ENCODE measurements at regions not wholly inside any gene's neighbourhood (a gene's known extent, or its start where the extent isn't known, plus 50 kb on each side); places are given as distances from the start of the nearest gene placed in this dataset.

GRCh38 chr1:115183721-115184259 lies 94.5 kb upstream of the TSPAN2 start:
- no peak overlapping the region for H3K4me3 ChIP-seq (ENCODE audit: low read depth, low read length, poor library complexity, severe bottlenecking)
- H3K9me3 ChIP-seq (ENCODE audit: low read length), result no peaks in the 10 kb centered on the region
- H3K4me1 ChIP-seq (ENCODE audit: insufficient read depth, low read length, severe bottlenecking), result no peaks in the 10 kb centered on the region
- H3F3A ChIP-seq (ENCODE audit: insufficient read depth, low read length), result no peaks in the 10 kb centered on the region
- no peak overlapping the region for H3K4me2 ChIP-seq (ENCODE audit: low read length)
- no peak overlapping the region for H2AFZ ChIP-seq (ENCODE audit: low read length)
- TF ChIP-seq EZH2 (IDR thresholded peaks at IDR 0.05; ENCODE audit: borderline replicate concordance, low read length), result no peak
- TF ChIP-seq, protein P1, sequence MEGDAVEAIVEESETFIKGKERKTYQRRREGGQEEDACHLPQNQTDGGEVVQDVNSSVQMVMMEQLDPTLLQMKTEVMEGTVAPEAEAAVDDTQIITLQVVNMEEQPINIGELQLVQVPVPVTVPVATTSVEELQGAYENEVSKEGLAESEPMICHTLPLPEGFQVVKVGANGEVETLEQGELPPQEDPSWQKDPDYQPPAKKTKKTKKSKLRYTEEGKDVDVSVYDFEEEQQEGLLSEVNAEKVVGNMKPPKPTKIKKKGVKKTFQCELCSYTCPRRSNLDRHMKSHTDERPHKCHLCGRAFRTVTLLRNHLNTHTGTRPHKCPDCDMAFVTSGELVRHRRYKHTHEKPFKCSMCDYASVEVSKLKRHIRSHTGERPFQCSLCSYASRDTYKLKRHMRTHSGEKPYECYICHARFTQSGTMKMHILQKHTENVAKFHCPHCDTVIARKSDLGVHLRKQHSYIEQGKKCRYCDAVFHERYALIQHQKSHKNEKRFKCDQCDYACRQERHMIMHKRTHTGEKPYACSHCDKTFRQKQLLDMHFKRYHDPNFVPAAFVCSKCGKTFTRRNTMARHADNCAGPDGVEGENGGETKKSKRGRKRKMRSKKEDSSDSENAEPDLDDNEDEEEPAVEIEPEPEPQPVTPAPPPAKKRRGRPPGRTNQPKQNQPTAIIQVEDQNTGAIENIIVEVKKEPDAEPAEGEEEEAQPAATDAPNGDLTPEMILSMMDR (IDR thresholded peaks at IDR 0.05; ENCODE audit: low read length), result no peak
- no peaks in the 10 kb centered on the region for H3K9me2 ChIP-seq (ENCODE audit: low read depth, low read length)
- no peaks in the 10 kb centered on the region for H3K36me3 ChIP-seq (ENCODE audit: insufficient read depth, low read length)
- no peaks in the 10 kb centered on the region for H3K27me3 ChIP-seq (ENCODE audit: insufficient read depth, low read length)
- no peak overlapping the region for H3K27ac ChIP-seq (ENCODE audit: low read depth, low read length, poor library complexity, severe bottlenecking)
- no peaks in the 10 kb centered on the region for H4K20me1 ChIP-seq (ENCODE audit: insufficient read depth, low read length)
- H3K9ac ChIP-seq (ENCODE audit: low read length), result no peak overlapping the region
- no peaks in the 10 kb centered on the region for H3K79me2 ChIP-seq (ENCODE audit: insufficient read depth, low read length)

- no peaks in the 10 kb centered on the region for H3K36me3 ChIP-seq (ENCODE audit: insufficient read depth, low read length)
- no peak overlapping the region for H2AFZ ChIP-seq (ENCODE audit: low read length)
- TF ChIP-seq, protein P1 (IDR thresholded peaks at IDR 0.05; ENCODE audit: low read length), result peak; percentile 16; the same call in 1 of the 2 replicates
- no peak for TF ChIP-seq EZH2 (IDR thresholded peaks at IDR 0.05; ENCODE audit: borderline replicate concordance, low read length)
- H3K9me3 ChIP-seq (ENCODE audit: low read length), result no peaks in the 10 kb centered on the region
- H4K20me1 ChIP-seq (ENCODE audit: insufficient read depth, low read length), result no peaks in the 10 kb centered on the region
- no peaks in the 10 kb centered on the region for H3K4me1 ChIP-seq (ENCODE audit: insufficient read depth, low read length, severe bottlenecking)
- H3K27me3 ChIP-seq (ENCODE audit: insufficient read depth, low read length), result no peaks in the 10 kb centered on the region
- no peaks in the 10 kb centered on the region for H3K79me2 ChIP-seq (ENCODE audit: insufficient read depth, low read length)
- H3K4me2 ChIP-seq (ENCODE audit: low read length), result no peak overlapping the region
- H3F3A ChIP-seq (ENCODE audit: insufficient read depth, low read length), result no peaks in the 10 kb centered on the region
- no peak overlapping the region for H3K4me3 ChIP-seq (ENCODE audit: low read depth, low read length, poor library complexity, severe bottlenecking)
- H3K9me2 ChIP-seq (ENCODE audit: low read depth, low read length), result no peaks in the 10 kb centered on the region
- H3K27ac ChIP-seq (ENCODE audit: low read depth, low read length, poor library complexity, severe bottlenecking), result no peak overlapping the region
- no peak overlapping the region for H3K9ac ChIP-seq (ENCODE audit: low read length)
These were observed 93.9 kb upstream of the TSPAN2 start for GRCh38 chr1:115183158-115183557.

- Histone ChIP-seq H3K9ac (ENCODE audit: low read length) (no peak overlapping the region), H3K4me2 (ENCODE audit: low read length) (no peak overlapping the region), H3K9me2 (ENCODE audit: low read depth, low read length) (no peaks in the 10 kb centered on the region), H3K9me3 (ENCODE audit: low read length) (no peaks in the 10 kb centered on the region), H3K79me2 (ENCODE audit: insufficient read depth, low read length) (no peaks in the 10 kb centered on the region), H3F3A (ENCODE audit: insufficient read depth, low read length) (no peaks in the 10 kb centered on the region), H3K4me3 (ENCODE audit: low read depth, low read length, poor library complexity, severe bottlenecking) (no peak overlapping the region), H3K27ac (ENCODE audit: low read depth, low read length, poor library complexity, severe bottlenecking) (no peak overlapping the region), H2AFZ (ENCODE audit: low read length) (no peak overlapping the region), H3K36me3 (ENCODE audit: insufficient read depth, low read length) (no peaks in the 10 kb centered on the region), H3K4me1 (ENCODE audit: insufficient read depth, low read length, severe bottlenecking) (no peaks in the 10 kb centered on the region), H4K20me1 (ENCODE audit: insufficient read depth, low read length) (no peaks in the 10 kb centered on the region), H3K27me3 (ENCODE audit: insufficient read depth, low read length) (no peaks in the 10 kb centered on the region)
- TF ChIP-seq, protein P1 (IDR thresholded peaks at IDR 0.05; ENCODE audit: low read length), result no peak
- TF ChIP-seq EZH2 (IDR thresholded peaks at IDR 0.05; ENCODE audit: borderline replicate concordance, low read length), result no peak
These were observed 92.9 kb upstream of the TSPAN2 start for GRCh38 chr1:115182012-115182715.
